GM10248 (cell line): ENCODE measurements at regions not wholly inside any gene's neighbourhood (a gene's known extent, or its start where the extent isn't known, plus 50 kb on each side); places are given as distances from the start of the nearest gene placed in this dataset.

ENCODE experiments used
- CTCF ChIA-PET: fragments of 300-600 bp; sonication (Branson Sonifier 250); formaldehyde crosslinking; extraction: SDS; loops from one replicate; lab custom pipeline; 2021; ENCODE audit warnings: antibody characterized with exemption; lab: Yijun Ruan, JAX
- POLR2A ChIA-PET: fragments of 350-650 bp; sonication (Branson Sonifier 250); formaldehyde crosslinking; extraction: SDS; loops from one replicate; lab custom pipeline; 2020; ENCODE audit warnings: antibody characterized with exemption; lab: Yijun Ruan, JAX
- DNase-seq: peaks from one replicate; pipeline ENCODE4 v3.0.0; 2012; ENCODE audit errors: extremely low spot score
- CTCF ChIP-seq: IDR thresholded peaks from 2 replicates; pipeline ENCODE4 v1.5.1; 2012; ENCODE audit warnings: mild to moderate bottlenecking, low read depth; ENCODE audit errors: extremely low read depth, missing control alignments, control extremely low read depth

- POLR2A ChIA-PET: no interaction called here
- no peak for DNase-seq
- no peak for TF ChIP-seq CTCF
- CTCF ChIA-PET: no interaction called here
These were observed 237.9 kb upstream of the FERMT1 start for GRCh38 chr20:6360766-6361165.

GRCh38 chr20:6355754-6356451 lies 233.1 kb upstream of the FERMT1 start:
- POLR2A ChIA-PET: no interaction called here
- CTCF ChIA-PET: interaction anchor here (0.8 kb wide), 1 partner anchor 12 kb away, joined by 3 read pairs; no protein-coding TSS in a partner anchor
- no peak for DNase-seq
- TF ChIP-seq CTCF: no peak

GRCh38 chr20:6348908-6349307 lies 226.1 kb upstream of the FERMT1 start:
- POLR2A ChIA-PET: no interaction called here
- DNase-seq: no peak
- CTCF ChIA-PET: no interaction called here
- TF ChIP-seq CTCF: no peak

GRCh38 chr20:6347916-6348315 lies 225.1 kb upstream of the FERMT1 start:
- TF ChIP-seq CTCF: no peak
- DNase-seq: no peak
- ChIA-PET POLR2A (interaction anchor here (0.6 kb wide), 1 partner anchor 592 kb away, joined by 3 read pairs; no protein-coding TSS in a partner anchor), CTCF (no interaction called here)

GRCh38 chr20:6341491-6341890 lies 218.7 kb upstream of the FERMT1 start:
- POLR2A ChIA-PET: no interaction called here
- CTCF ChIA-PET: interaction anchor here (1.9 kb wide), 1 partner anchor 10 kb away, joined by 5 read pairs; no protein-coding TSS in a partner anchor
- no peak for DNase-seq
- TF ChIP-seq CTCF: no peak

GRCh38 chr20:6339176-6339575 lies 216.3 kb upstream of the FERMT1 start:
- CTCF ChIA-PET: no interaction called here
- no peak for DNase-seq
- no peak for TF ChIP-seq CTCF
- POLR2A ChIA-PET: no interaction called here
